ENCODE measurements at regions not wholly inside any gene's neighbourhood (a gene's known extent, or its start where the extent isn't known, plus 50 kb on each side); places are given as distances from the start of the nearest gene placed in this dataset.

DNA sequence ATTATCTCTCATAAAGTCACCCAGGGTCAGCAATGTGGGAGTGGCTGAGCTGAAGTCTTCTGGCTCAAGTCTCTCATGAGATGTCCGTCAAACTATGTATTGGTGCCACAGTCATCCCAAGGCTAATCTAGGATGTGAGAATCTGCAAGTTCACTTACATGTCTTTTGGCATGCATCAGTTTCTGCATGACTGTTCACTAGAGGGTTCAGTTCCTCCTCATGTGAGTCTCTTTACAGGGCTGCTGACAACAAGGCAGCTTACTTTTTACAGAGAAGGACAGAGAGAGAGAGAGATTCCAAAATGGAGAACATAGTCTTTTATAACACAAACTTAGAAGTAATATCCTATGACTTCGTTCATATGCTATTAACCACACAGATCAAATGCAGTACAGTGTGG lies 328.8 kb upstream of the SLITRK1 start:
- Histone ChIP-seq H3K9me2 (ENCODE audit: low read depth, low read length) (no peaks in the 10 kb centered on the region), H4K20me1 (ENCODE audit: insufficient read depth, low read length) (no peaks in the 10 kb centered on the region), H3K4me3 (ENCODE audit: low read depth, low read length, poor library complexity, severe bottlenecking) (no peak overlapping the region), H3K79me2 (ENCODE audit: insufficient read depth, low read length) (no peaks in the 10 kb centered on the region), H2AFZ (ENCODE audit: low read length) (no peak overlapping the region), H3K27me3 (ENCODE audit: insufficient read depth, low read length) (no peaks in the 10 kb centered on the region), H3K4me1 (ENCODE audit: insufficient read depth, low read length, severe bottlenecking) (no peaks in the 10 kb centered on the region), H3F3A (ENCODE audit: insufficient read depth, low read length) (no peaks in the 10 kb centered on the region), H3K4me2 (ENCODE audit: low read length) (no peak overlapping the region), H3K9me3 (ENCODE audit: low read length) (no peaks in the 10 kb centered on the region), H3K27ac (ENCODE audit: low read depth, low read length, poor library complexity, severe bottlenecking) (no peak overlapping the region), H3K36me3 (ENCODE audit: insufficient read depth, low read length) (no peaks in the 10 kb centered on the region), H3K9ac (ENCODE audit: low read length) (no peak overlapping the region)
- TF ChIP-seq, protein P1, sequence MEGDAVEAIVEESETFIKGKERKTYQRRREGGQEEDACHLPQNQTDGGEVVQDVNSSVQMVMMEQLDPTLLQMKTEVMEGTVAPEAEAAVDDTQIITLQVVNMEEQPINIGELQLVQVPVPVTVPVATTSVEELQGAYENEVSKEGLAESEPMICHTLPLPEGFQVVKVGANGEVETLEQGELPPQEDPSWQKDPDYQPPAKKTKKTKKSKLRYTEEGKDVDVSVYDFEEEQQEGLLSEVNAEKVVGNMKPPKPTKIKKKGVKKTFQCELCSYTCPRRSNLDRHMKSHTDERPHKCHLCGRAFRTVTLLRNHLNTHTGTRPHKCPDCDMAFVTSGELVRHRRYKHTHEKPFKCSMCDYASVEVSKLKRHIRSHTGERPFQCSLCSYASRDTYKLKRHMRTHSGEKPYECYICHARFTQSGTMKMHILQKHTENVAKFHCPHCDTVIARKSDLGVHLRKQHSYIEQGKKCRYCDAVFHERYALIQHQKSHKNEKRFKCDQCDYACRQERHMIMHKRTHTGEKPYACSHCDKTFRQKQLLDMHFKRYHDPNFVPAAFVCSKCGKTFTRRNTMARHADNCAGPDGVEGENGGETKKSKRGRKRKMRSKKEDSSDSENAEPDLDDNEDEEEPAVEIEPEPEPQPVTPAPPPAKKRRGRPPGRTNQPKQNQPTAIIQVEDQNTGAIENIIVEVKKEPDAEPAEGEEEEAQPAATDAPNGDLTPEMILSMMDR (IDR thresholded peaks at IDR 0.05; ENCODE audit: low read length), result no peak
- TF ChIP-seq EZH2 (IDR thresholded peaks at IDR 0.05; ENCODE audit: borderline replicate concordance, low read length), result no peak

DNA sequence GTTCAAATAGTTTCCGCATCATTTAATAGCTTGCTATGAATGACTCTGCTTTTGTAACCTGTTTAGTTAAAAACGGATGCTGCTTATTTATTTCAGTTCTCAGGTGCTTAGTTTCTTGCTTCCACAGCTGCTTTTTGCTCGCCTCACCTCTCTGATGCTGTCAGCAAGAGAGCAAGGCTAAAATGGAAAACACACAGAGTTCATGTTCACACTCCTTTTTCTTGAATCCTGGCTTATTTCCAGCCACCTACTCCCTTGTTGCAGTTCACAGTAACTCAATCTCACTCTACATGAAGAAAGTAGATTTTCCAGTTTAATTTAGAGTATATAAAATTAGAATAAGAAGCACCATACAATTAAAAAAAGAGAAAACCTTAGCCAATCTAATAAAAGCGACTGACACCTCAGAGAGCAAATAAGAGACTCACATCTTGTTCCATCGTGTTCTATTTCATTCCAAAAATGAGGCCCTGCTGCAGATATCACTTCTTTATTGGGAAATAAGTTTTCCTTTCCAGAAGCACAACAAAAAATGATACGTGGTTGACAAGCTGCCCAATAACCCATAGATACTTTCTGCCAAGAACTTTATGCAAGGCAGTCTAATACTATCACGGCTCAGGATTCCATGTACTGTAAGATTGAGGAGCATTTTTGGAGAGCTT lies 326.1 kb upstream of the SLITRK1 start:
- Histone ChIP-seq H3K27me3 (ENCODE audit: insufficient read depth, low read length) (no peaks in the 10 kb centered on the region), H2AFZ (ENCODE audit: low read length) (no peak overlapping the region), H3K27ac (ENCODE audit: low read depth, low read length, poor library complexity, severe bottlenecking) (no peak overlapping the region), H4K20me1 (ENCODE audit: insufficient read depth, low read length) (no peaks in the 10 kb centered on the region), H3K9me3 (ENCODE audit: low read length) (no peaks in the 10 kb centered on the region), H3K4me2 (ENCODE audit: low read length) (no peak overlapping the region), H3K4me3 (ENCODE audit: low read depth, low read length, poor library complexity, severe bottlenecking) (no peak overlapping the region), H3K9me2 (ENCODE audit: low read depth, low read length) (no peaks in the 10 kb centered on the region), H3F3A (ENCODE audit: insufficient read depth, low read length) (no peaks in the 10 kb centered on the region), H3K79me2 (ENCODE audit: insufficient read depth, low read length) (no peaks in the 10 kb centered on the region), H3K9ac (ENCODE audit: low read length) (no peak overlapping the region), H3K36me3 (ENCODE audit: insufficient read depth, low read length) (no peaks in the 10 kb centered on the region), H3K4me1 (ENCODE audit: insufficient read depth, low read length, severe bottlenecking) (no peaks in the 10 kb centered on the region)
- TF ChIP-seq, protein P1 (IDR thresholded peaks at IDR 0.05; ENCODE audit: low read length), result no peak
- TF ChIP-seq EZH2 (IDR thresholded peaks at IDR 0.05; ENCODE audit: borderline replicate concordance, low read length), result no peak

DNA sequence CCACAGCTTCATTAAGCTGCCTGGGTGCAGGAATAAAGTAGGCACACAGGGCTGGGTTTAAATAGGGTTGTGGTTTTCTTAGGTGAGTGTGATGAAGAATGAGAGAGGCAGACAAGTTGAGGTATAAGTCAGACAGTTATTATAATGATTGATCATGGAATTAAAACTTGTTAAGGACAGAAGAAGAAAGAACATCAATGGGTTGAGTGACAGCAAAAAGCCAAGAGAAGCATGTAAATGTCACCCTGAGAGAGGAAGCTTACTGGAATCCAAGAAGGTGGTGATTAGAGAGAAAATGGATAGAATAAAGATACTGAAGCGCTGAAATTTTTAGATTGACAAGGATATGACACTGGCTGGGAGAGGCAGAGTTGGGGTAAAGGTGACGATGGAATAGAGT lies 325.2 kb upstream of the SLITRK1 start:
- no peaks in the 10 kb centered on the region for H3F3A ChIP-seq (ENCODE audit: insufficient read depth, low read length)
- no peaks in the 10 kb centered on the region for H3K9me2 ChIP-seq (ENCODE audit: low read depth, low read length)
- TF ChIP-seq, protein P1 (IDR thresholded peaks at IDR 0.05; ENCODE audit: low read length), result no peak
- TF ChIP-seq EZH2 (IDR thresholded peaks at IDR 0.05; ENCODE audit: borderline replicate concordance, low read length), result no peak
- no peak overlapping the region for H3K27ac ChIP-seq (ENCODE audit: low read depth, low read length, poor library complexity, severe bottlenecking)
- no peaks in the 10 kb centered on the region for H3K4me1 ChIP-seq (ENCODE audit: insufficient read depth, low read length, severe bottlenecking)
- H3K79me2 ChIP-seq (ENCODE audit: insufficient read depth, low read length), result no peaks in the 10 kb centered on the region
- H4K20me1 ChIP-seq (ENCODE audit: insufficient read depth, low read length), result no peaks in the 10 kb centered on the region
- H2AFZ ChIP-seq (ENCODE audit: low read length), result no peak overlapping the region
- H3K9me3 ChIP-seq (ENCODE audit: low read length), result no peaks in the 10 kb centered on the region
- no peak overlapping the region for H3K9ac ChIP-seq (ENCODE audit: low read length)
- H3K27me3 ChIP-seq (ENCODE audit: insufficient read depth, low read length), result no peaks in the 10 kb centered on the region
- no peak overlapping the region for H3K4me3 ChIP-seq (ENCODE audit: low read depth, low read length, poor library complexity, severe bottlenecking)
- H3K4me2 ChIP-seq (ENCODE audit: low read length), result no peak overlapping the region
- no peaks in the 10 kb centered on the region for H3K36me3 ChIP-seq (ENCODE audit: insufficient read depth, low read length)
